Neutrophil (primary cell): ENCODE measurements at regions not wholly inside any gene's neighbourhood (a gene's known extent, or its start where the extent isn't known, plus 50 kb on each side); places are given as distances from the start of the nearest gene placed in this dataset.

ENCODE experiments used
- H3K27ac ChIP-seq: fragments of 200-600 bp; sonication (generic); 2 replicates; pipeline ENCODE4 v1.5.1; 2016; ENCODE audit warnings: mild to moderate bottlenecking, moderate library complexity
- H3K27me3 ChIP-seq: fragments of 200-600 bp; sonication (generic); 2 replicates; pipeline ENCODE4 v1.6.0; 2016; ENCODE audit warnings: mild to moderate bottlenecking
- H3K36me3 ChIP-seq: fragments of 200-600 bp; sonication (generic); 2 replicates; pipeline ENCODE4 v1.5.1; 2017
- H3K4me1 ChIP-seq, 2 experiments: fragments of 200-600 bp in 1 of 2; sonication (generic) in 1 of 2; 1 replicate in 1 of 2; 2 replicates in 1 of 2; pipeline versions ENCODE4 v1.5.1 to v1.6.1; 2013 to 2016; ENCODE audit warnings: low read depth in 1 of 2, low read length in 1 of 2, mild to moderate bottlenecking in 1 of 2, moderate library complexity in 1 of 2; ENCODE audit not compliant: control insufficient read depth in 1 of 2, insufficient read depth in 1 of 2
- H3K4me3 ChIP-seq, 2 experiments: fragments of 200-600 bp in 1 of 2; sonication (generic) in 1 of 2; 1 replicate in 1 of 2; 2 replicates in 1 of 2; pipeline ENCODE4 v1.5.1; 2013 to 2016; ENCODE audit warnings: low read depth in 1 of 2, low read length in 1 of 2, mild to moderate bottlenecking in 1 of 2, moderate library complexity in 1 of 2
- H3K9me3 ChIP-seq: fragments of 200-600 bp; sonication (generic); 2 replicates; pipeline ENCODE4 v1.5.1; 2016
- CTCF ChIP-seq: fragments of 200-600 bp; sonication (generic); IDR thresholded peaks from 2 replicates; pipeline ENCODE4 v1.5.1; 2016; ENCODE audit warnings: antibody characterized with exemption

- H3K4me1 ChIP-seq = no peaks in the 10 kb centered on the region
- no peaks in the 10 kb centered on the region for H3K36me3 ChIP-seq
- H3K27ac ChIP-seq = no peak overlapping the region
- H3K9me3 ChIP-seq = no peaks in the 10 kb centered on the region
- peaks cover 29% of the 10 kb centered on the region for H3K27me3 ChIP-seq
- H3K4me3 ChIP-seq = no peak overlapping the region
- no peak for TF ChIP-seq CTCF
Measured at GRCh38 chr5:1707467-1707866, 92.2 kb downstream of the MRPL36 start.

- H3K27ac ChIP-seq = no peak overlapping the region
- no peak overlapping the region for H3K4me3 ChIP-seq
- H3K36me3 ChIP-seq = no peaks in the 10 kb centered on the region
- H3K27me3 ChIP-seq = peaks cover 29% of the 10 kb centered on the region
- H3K9me3 ChIP-seq = no peaks in the 10 kb centered on the region
- no peak for TF ChIP-seq CTCF
- no peaks in the 10 kb centered on the region for H3K4me1 ChIP-seq
Measured at GRCh38 chr5:1706428-1706827, 93.2 kb downstream of the MRPL36 start.

- Histone ChIP-seq H3K27ac (no peak overlapping the region), H3K4me3 (no peak overlapping the region), H3K27me3 (peaks cover 29% of the 10 kb centered on the region), H3K9me3 (no peaks in the 10 kb centered on the region), H3K4me1 (no peaks in the 10 kb centered on the region), H3K36me3 (no peaks in the 10 kb centered on the region)
- no peak for TF ChIP-seq CTCF
Measured at GRCh38 chr5:1706021-1706420, 93.6 kb downstream of the MRPL36 start.

- Histone ChIP-seq H3K4me1 (no peaks in the 10 kb centered on the region), H3K27me3 (peaks cover 20% of the 10 kb centered on the region), H3K4me3 (no peak overlapping the region), H3K36me3 (no peaks in the 10 kb centered on the region), H3K9me3 (no peaks in the 10 kb centered on the region), H3K27ac (no peak overlapping the region)
- TF ChIP-seq CTCF = no peak
Measured at GRCh38 chr5:1704676-1705075, 95.0 kb downstream of the MRPL36 start.

GRCh38 chr5:1704266-1704665 lies 95.4 kb downstream of the MRPL36 start:
- Histone ChIP-seq H3K4me1 (no peaks in the 10 kb centered on the region), H3K36me3 (no peaks in the 10 kb centered on the region), H3K27ac (no peak overlapping the region), H3K9me3 (no peaks in the 10 kb centered on the region), H3K27me3 (peaks cover 18% of the 10 kb centered on the region), H3K4me3 (no peak overlapping the region)
- TF ChIP-seq CTCF = no peak
